Skeletal muscle tissue (tissue), 4 donors: ENCODE measurements at regions not wholly inside any gene's neighbourhood (a gene's known extent, or its start where the extent isn't known, plus 50 kb on each side); places are given as distances from the start of the nearest gene placed in this dataset. TPM values are rescaled to one million over a fixed set of nuclear protein-coding genes. Genes with fewer than 3 reads are reported as not detected.

ENCODE experiments used
- H3K27ac ChIP-seq: one replicate; pipeline ENCODE4 v1.7.0; 2013; ENCODE audit warnings: mild to moderate bottlenecking, low read depth, low read length, inconsistent platforms
- H3K27me3 ChIP-seq, 3 donors: one replicate each; pipeline ENCODE4 v1.7.0; 2013; ENCODE audit warnings: low read length in 3 of 3; ENCODE audit not compliant: control insufficient read depth in 3 of 3, insufficient read depth in 3 of 3
- H3K36me3 ChIP-seq, 3 donors: one replicate each; pipeline ENCODE4 v1.7.0; 2013; ENCODE audit warnings: low read length in 3 of 3; ENCODE audit not compliant: control insufficient read depth in 3 of 3, insufficient read depth in 3 of 3
- H3K4me1 ChIP-seq, 3 donors: one replicate each; pipeline ENCODE4 v1.7.0; 2013; ENCODE audit warnings: low read length in 3 of 3, mild to moderate bottlenecking in 3 of 3; ENCODE audit not compliant: control insufficient read depth in 3 of 3, insufficient read depth in 3 of 3
- H3K4me3 ChIP-seq, 3 donors: one replicate each; pipeline ENCODE4 v1.7.0; 2013; ENCODE audit warnings: low read length in 3 of 3
- H3K9ac ChIP-seq, 3 donors: one replicate each; pipeline ENCODE4 v1.7.0; 2013; ENCODE audit warnings: low read length in 3 of 3, mild to moderate bottlenecking in 3 of 3, moderate library complexity in 2 of 3, low read depth in 1 of 3
- H3K9me3 ChIP-seq, 3 donors: one replicate each; pipeline ENCODE4 v1.7.0; 2013; ENCODE audit warnings: low read length in 3 of 3; ENCODE audit not compliant: control insufficient read depth in 3 of 3
- small RNA-seq: library from RNA; depleted of rRNA; stranded (forward); fragments of <200 nt; gene quantifications from one replicate; pipeline ENCODE3, GENCODE V24; 2014
- donor health status: Osteomylitis.

- no peak overlapping the region for H3K9ac ChIP-seq
- H3K36me3 ChIP-seq, result no peaks in the 10 kb centered on the region
- no peaks in the 10 kb centered on the region for H3K4me1 ChIP-seq
- H3K4me3 ChIP-seq, result no peak overlapping the region
- no peaks in the 10 kb centered on the region for H3K9me3 ChIP-seq
- H3K27ac ChIP-seq, result no peak overlapping the region
- H3K27me3 ChIP-seq, result no peaks in the 10 kb centered on the region
Measured at GRCh38 chr7:18445483-18445882, 50.1 kb upstream of the HDAC9 start.

Small RNA genes lying in the stretch of these regions (small RNA-seq; reads per million reads assigned to genes)
- not detected for gene MIR1302-6
